NCI-H1436 (cell line): ENCODE measurements at regions not wholly inside any gene's neighbourhood (a gene's known extent, or its start where the extent isn't known, plus 50 kb on each side); places are given as distances from the start of the nearest gene placed in this dataset.
"Not testable (repeated sequence)": the region's sequence is repeated elsewhere in the genome, so short reads cannot be mapped to it uniquely, and the experiment has no call there.

Experiments used
- DNase-seq: peaks from one replicate; lab custom pipeline; 2025; lab: John Stamatoyannopoulos, UW

GRCh38 chr21:28174701-28175100 is 818.0 kb downstream of the LTN1 start:
- no peak for DNase-seq

- no peak for DNase-seq
Observed at GRCh38 chr21:28174006-28174405, 818.7 kb downstream of the LTN1 start.

GRCh38 chr21:28172376-28172775 is 820.3 kb downstream of the LTN1 start:
- no peak for DNase-seq

- no peak for DNase-seq
Observed at GRCh38 chr21:28167366-28167765, 825.3 kb downstream of the LTN1 start.

GRCh38 chr21:28164519-28164918 is 828.2 kb downstream of the LTN1 start:
- DNase-seq: not testable (repeated sequence)

GRCh38 chr21:28162052-28162451 is 830.6 kb downstream of the LTN1 start:
- DNase-seq: not testable (repeated sequence)

- DNase-seq: no peak
Observed at GRCh38 chr21:28160378-28160777, 832.3 kb downstream of the LTN1 start.

GRCh38 chr21:28159396-28159795 is 833.3 kb downstream of the LTN1 start:
- no peak for DNase-seq

- DNase-seq: no peak
Observed at GRCh38 chr21:28156590-28156989, 836.1 kb downstream of the LTN1 start.

- DNase-seq: no peak
Observed at GRCh38 chr21:28154121-28154520, 838.6 kb downstream of the LTN1 start.

GRCh38 chr21:28152732-28153131 is 839.9 kb downstream of the LTN1 start:
- DNase-seq: no peak

GRCh38 chr21:28151758-28152157 is 840.9 kb downstream of the LTN1 start:
- no peak for DNase-seq

GRCh38 chr21:28150778-28151177 is 841.9 kb downstream of the LTN1 start:
- DNase-seq: no peak

- DNase-seq: no peak
Observed at GRCh38 chr21:28148400-28149064, 844.1 kb downstream of the LTN1 start.

- no peak for DNase-seq
Observed at GRCh38 chr21:28144653-28145052, 848.0 kb downstream of the LTN1 start.

GRCh38 chr21:28144089-28144488 is 848.6 kb downstream of the LTN1 start:
- DNase-seq: no peak

GRCh38 chr21:28142697-28143096 is 850.0 kb downstream of the LTN1 start:
- DNase-seq: no peak

GRCh38 chr21:28138272-28138671 is 854.4 kb downstream of the LTN1 start:
- no peak for DNase-seq

- DNase-seq: no peak
Observed at GRCh38 chr21:28136656-28137255, 855.9 kb downstream of the LTN1 start.

- DNase-seq: no peak
Observed at GRCh38 chr21:28135646-28136045, 857.0 kb downstream of the LTN1 start.

GRCh38 chr21:28133116-28133515 is 859.6 kb downstream of the LTN1 start:
- no peak for DNase-seq

GRCh38 chr21:28132713-28133112 is 860.0 kb downstream of the LTN1 start:
- no peak for DNase-seq

GRCh38 chr21:28127175-28127785 is 865.4 kb downstream of the LTN1 start:
- no peak for DNase-seq
